ENCODE measurements at regions not wholly inside any gene's neighbourhood (a gene's known extent, or its start where the extent isn't known, plus 50 kb on each side); places are given as distances from the start of the nearest gene placed in this dataset.

GRCh38 chr2:48145845-48146452, 168.5 kb upstream of the FOXN2 start (continued):
- TF ChIP-seq MGA (IDR thresholded peaks at IDR 0.05) (peak; percentile 23; the same call in 1 of the 2 replicates), LEF1 (IDR thresholded peaks at IDR 0.05) (peak; percentile 61; the same call in 1 of the 2 replicates), ZNF592 (IDR thresholded peaks at IDR 0.05) (peak; percentile 93), MBD2 (IDR thresholded peaks at IDR 0.05; ENCODE audit: borderline replicate concordance, low read depth) (peak; percentile 30; the same call in 1 of the 2 replicates), SOX6 (IDR thresholded peaks at IDR 0.05) (peak; percentile 80), YY1 (IDR thresholded peaks at IDR 0.05; ENCODE audit: borderline replicate concordance in 1 of 3, control insufficient read depth in 1 of 3, extremely low read depth in 1 of 3, insufficient read depth in 3 of 3, insufficient read length in 1 of 3, insufficient replicate concordance in 2 of 3, low read depth in 1 of 3, low read length in 2 of 3) (peak in 2 of 3 experiments; percentile 47 to 88), ADNP (tag; IDR thresholded peaks at IDR 0.05) (0 out of 2 replicates have a peak, but pooled peaks have one; percentile 32), ZNF830 (CRISPR knock-in tag; IDR thresholded peaks at IDR 0.05) (no peak), ZKSCAN8 (CRISPR knock-in tag; IDR thresholded peaks at IDR 0.05) (peak; percentile 31; the same call in 1 of the 2 replicates), RBM15 (IDR thresholded peaks at IDR 0.05; ENCODE audit: insufficient read depth, low read length) (no peak)

Data from K562 (cell line).